ENCODE measurements at regions not wholly inside any gene's neighbourhood (a gene's known extent, or its start where the extent isn't known, plus 50 kb on each side); places are given as distances from the start of the nearest gene placed in this dataset.

- no peak for DNase-seq
Measured at GRCh38 chr1:163406772-163407171, 85.0 kb downstream of the NUF2 start.

- no peak for DNase-seq
Measured at GRCh38 chr1:163408262-163408661, 86.5 kb downstream of the NUF2 start.

- DNase-seq = peak; percentile 1 to 31
Measured at GRCh38 chr1:163410073-163410999, 88.6 kb downstream of the NUF2 start.

GRCh38 chr1:163412221-163412620, 90.5 kb downstream of the NUF2 start:
- no peak for DNase-seq

- DNase-seq = no peak
Measured at GRCh38 chr1:163414778-163415177, 93.0 kb downstream of the NUF2 start.

- no peak for DNase-seq
Measured at GRCh38 chr1:163421701-163422100, 99.9 kb downstream of the NUF2 start.

- DNase-seq = no peak
Measured at GRCh38 chr1:163422738-163423404, 101.1 kb downstream of the NUF2 start.

- no peak for DNase-seq
Measured at GRCh38 chr1:163426505-163427251, 104.9 kb downstream of the NUF2 start.

GRCh38 chr1:163427279-163427678, 105.5 kb downstream of the NUF2 start:
- DNase-seq = no peak

GRCh38 chr1:163436140-163436812, 114.5 kb downstream of the NUF2 start:
- DNase-seq = no peak

GRCh38 chr1:163439471-163439870, 117.7 kb downstream of the NUF2 start:
- no peak for DNase-seq

- no peak for DNase-seq
Measured at GRCh38 chr1:163440090-163440489, 118.3 kb downstream of the NUF2 start.

- DNase-seq = no peak
Measured at GRCh38 chr1:163442231-163442879, 120.6 kb downstream of the NUF2 start.

- no peak for DNase-seq
Measured at GRCh38 chr1:163442895-163443294, 121.1 kb downstream of the NUF2 start.

GRCh38 chr1:163443863-163444262, 122.1 kb downstream of the NUF2 start:
- DNase-seq = no peak

- DNase-seq = no peak
Measured at GRCh38 chr1:163444665-163445064, 122.9 kb downstream of the NUF2 start.

GRCh38 chr1:163450986-163451385, 129.2 kb downstream of the NUF2 start:
- no peak for DNase-seq

- DNase-seq = no peak
Measured at GRCh38 chr1:163459539-163459938, 137.8 kb downstream of the NUF2 start.

GRCh38 chr1:163467289-163467688, 145.5 kb downstream of the NUF2 start:
- no peak for DNase-seq

- no peak for DNase-seq
Measured at GRCh38 chr1:163471779-163472650, 150.3 kb downstream of the NUF2 start.

GRCh38 chr1:163472651-163473248, 151.0 kb downstream of the NUF2 start:
- no peak for DNase-seq
